ENCODE measurements at regions not wholly inside any gene's neighbourhood (a gene's known extent, or its start where the extent isn't known, plus 50 kb on each side); places are given as distances from the start of the nearest gene placed in this dataset.
"Not testable (repeated sequence)": the region's sequence is repeated elsewhere in the genome, so short reads cannot be mapped to it uniquely, and the experiment has no call there.

DNA sequence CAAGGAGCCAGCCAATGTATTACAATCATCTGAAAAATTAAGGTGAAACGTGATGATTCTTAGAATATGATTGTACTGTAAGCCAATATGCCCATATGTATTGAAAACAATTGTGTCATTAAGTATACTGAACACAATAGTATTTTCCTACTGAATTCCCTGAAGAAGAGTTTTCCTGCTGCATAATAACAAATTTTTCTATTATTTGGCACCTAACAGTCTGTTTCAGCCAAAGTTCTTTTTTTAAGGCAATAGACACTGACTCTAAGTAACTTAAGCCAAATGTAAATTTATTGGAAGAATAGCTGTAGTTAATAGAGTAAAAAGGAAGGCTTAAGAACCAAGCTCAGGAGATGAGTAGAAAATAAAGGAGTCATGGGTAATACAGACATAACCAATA is 220.6 kb downstream of the PPP4R3C start:
- no peaks in the 10 kb centered on the region for H3K27me3 Mint-ChIP-seq
- no peaks in the 10 kb centered on the region for H3K4me1 Mint-ChIP-seq (ENCODE audit: low read depth in 2 of 2)
- H3K4me3 Mint-ChIP-seq, result no peak overlapping the region
- ATAC-seq (no peak), DNase-seq (ENCODE audit: low spot score) (no peak)
- peaks cover 6% of the 10 kb centered on the region for H3K36me3 Mint-ChIP-seq
- no peak overlapping the region for H3K27ac Mint-ChIP-seq
- H3K9me3 Mint-ChIP-seq, result peaks cover 19% of the 10 kb centered on the region

DNA sequence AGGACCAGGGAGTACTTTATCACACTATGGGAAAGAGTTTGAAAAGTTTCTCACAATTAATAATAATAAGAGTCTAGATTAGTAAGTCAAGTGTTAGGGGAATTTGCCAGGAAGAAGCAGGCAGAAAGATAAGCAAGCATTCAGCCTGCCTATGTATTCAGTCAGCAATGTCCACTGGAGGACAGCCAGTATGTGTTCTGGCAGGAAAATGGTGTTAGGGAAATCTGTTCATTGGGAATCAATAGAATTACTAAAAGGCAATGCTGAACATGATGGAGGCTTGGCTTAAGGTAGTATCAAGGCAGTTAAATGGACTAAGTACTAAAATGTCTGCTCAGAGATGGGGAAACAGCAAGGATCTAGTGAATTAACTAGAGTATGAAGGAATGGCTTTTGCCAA is 221.2 kb downstream of the PPP4R3C start:
- H3K9me3 Mint-ChIP-seq, result peaks cover 19% of the 10 kb centered on the region
- H3K36me3 Mint-ChIP-seq, result peaks cover 6% of the 10 kb centered on the region
- H3K27me3 Mint-ChIP-seq, result no peaks in the 10 kb centered on the region
- DNase-seq (ENCODE audit: low spot score), result no peak
- H3K4me1 Mint-ChIP-seq (ENCODE audit: low read depth in 2 of 2), result no peaks in the 10 kb centered on the region
- no peak overlapping the region for H3K4me3 Mint-ChIP-seq
- ATAC-seq, result no peak
- H3K27ac Mint-ChIP-seq, result no peak overlapping the region

DNA sequence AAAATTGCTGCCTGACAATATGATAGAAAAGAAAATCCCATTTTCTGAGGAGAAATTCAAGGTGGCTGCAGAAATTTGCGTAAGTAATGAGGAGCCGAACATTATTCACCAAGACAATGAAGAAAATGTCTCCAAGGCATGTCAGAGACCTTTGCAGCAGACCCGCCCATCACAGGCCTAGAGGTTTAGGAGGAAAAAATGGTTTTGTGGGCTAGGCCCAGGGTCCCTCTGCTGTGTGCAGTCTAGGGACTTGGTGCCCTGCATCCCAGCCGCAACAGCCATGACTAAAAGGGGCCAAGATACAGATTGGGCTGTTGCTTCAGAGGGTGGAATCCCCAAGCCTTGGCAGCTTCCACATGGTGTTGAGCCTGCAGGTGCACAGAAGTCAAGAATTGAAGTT is 223.1 kb downstream of the PPP4R3C start:
- DNase-seq (ENCODE audit: low spot score); H3K27me3 Mint-ChIP-seq; H3K4me3 Mint-ChIP-seq; H3K36me3 Mint-ChIP-seq; ATAC-seq; H3K27ac Mint-ChIP-seq; H3K4me1 Mint-ChIP-seq (ENCODE audit: low read depth in 2 of 2): not testable (repeated sequence)
- peaks cover 19% of the 10 kb centered on the region for H3K9me3 Mint-ChIP-seq

DNA sequence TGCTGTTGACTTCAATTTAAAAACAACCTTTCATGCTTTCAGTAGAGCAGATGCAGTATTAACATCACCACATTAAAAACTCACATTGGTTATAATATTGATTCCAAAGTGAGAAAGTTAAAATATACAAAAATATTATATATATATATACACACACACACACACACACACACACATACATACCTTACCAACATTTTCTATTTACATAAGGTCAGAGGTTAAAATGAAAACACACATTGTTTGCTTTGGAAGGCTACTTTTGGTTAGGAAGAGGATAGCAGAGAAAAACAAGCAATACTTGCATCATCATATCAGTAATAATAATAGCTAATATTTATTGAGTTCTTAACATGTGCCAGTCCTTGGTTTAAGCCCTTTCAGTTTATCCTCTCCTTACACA is 226.5 kb downstream of the PPP4R3C start:
- no peaks in the 10 kb centered on the region for H3K27me3 Mint-ChIP-seq
- H3K36me3 Mint-ChIP-seq, result peaks cover 6% of the 10 kb centered on the region
- no peak overlapping the region for H3K4me3 Mint-ChIP-seq
- H3K9me3 Mint-ChIP-seq, result peaks cover 16% of the 10 kb centered on the region
- no peak overlapping the region for H3K27ac Mint-ChIP-seq
- DNase-seq (ENCODE audit: low spot score) (no peak), ATAC-seq (no peak)
- H3K4me1 Mint-ChIP-seq (ENCODE audit: low read depth in 2 of 2), result no peaks in the 10 kb centered on the region

DNA sequence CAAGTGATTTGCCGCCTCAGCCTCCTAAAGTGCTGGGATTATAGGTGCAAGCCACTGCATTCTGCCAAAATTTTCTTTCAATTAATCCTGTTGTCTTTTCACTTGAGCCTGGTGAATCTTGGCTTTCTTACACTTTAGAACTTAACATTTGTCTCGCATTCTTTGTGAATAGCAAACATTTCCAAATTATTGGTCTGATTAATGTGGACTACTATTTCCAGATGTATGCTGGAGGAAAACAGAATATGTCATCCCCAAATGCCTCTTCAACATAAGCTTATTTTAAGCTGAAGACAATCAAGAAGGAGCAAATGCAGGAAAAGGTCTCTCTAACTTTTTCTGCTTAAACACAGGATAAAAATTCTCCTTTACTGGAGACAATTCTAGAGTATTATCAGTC is 233.4 kb downstream of the PPP4R3C start:
- Mint-ChIP-seq H3K9me3 (no peaks in the 10 kb centered on the region), H3K4me3 (no peak overlapping the region), H3K27me3 (no peaks in the 10 kb centered on the region), H3K36me3 (no peaks in the 10 kb centered on the region), H3K4me1 (ENCODE audit: low read depth in 2 of 2) (no peaks in the 10 kb centered on the region), H3K27ac (no peak overlapping the region)
- no peak for DNase-seq (ENCODE audit: low spot score)
- no peak for ATAC-seq

DNA sequence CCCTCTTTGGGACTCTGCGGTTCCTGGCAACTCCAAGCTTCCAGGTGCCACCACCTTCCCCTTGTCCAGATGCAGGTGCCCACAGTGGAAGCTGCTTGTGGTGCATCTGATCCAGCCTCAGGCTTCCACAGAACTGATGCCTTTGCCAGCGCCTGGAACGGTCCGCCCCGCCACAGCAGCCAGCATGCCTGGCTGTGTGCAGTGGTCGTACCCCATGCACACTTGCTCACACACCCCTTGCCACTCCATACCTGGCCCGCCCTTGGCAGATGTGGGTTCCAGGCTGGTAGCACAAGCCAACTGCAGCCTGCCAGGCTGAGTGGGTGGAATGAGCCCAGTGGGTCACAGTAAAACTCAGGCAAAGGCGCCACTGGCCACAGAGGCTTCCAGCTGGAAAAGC is 240.5 kb downstream of the PPP4R3C start:
- Mint-ChIP-seq H3K36me3 (no peaks in the 10 kb centered on the region), H3K27ac (no peak overlapping the region), H3K4me1 (ENCODE audit: low read depth in 2 of 2) (no peaks in the 10 kb centered on the region), H3K4me3 (no peak overlapping the region), H3K9me3 (no peaks in the 10 kb centered on the region), H3K27me3 (no peaks in the 10 kb centered on the region)
- ATAC-seq (no peak), DNase-seq (ENCODE audit: low spot score) (no peak)

DNA sequence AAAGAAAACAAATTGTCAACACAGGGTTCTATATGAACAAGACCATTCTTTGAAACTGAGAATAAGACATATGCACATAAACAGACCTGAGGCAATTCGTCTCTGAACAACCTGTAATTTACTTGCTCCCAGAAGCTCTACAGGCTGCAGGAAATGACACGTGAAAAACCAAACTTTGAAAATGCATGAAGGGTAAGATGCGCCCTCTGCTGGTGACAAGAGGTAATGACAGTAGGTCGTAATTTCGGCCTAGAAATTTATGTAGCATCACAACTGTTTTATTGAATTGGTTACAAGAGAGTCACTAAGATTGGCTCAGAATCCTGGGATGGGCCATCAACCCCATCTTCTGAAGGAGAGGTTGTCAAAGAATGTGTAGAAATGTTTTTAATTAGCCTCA is 276.5 kb downstream of the PPP4R3C start:
- no peak for DNase-seq (ENCODE audit: low spot score)
- no peaks in the 10 kb centered on the region for H3K27me3 Mint-ChIP-seq
- H3K9me3 Mint-ChIP-seq, result no peaks in the 10 kb centered on the region
- H3K4me1 Mint-ChIP-seq (ENCODE audit: low read depth in 2 of 2), result no peaks in the 10 kb centered on the region
- no peak overlapping the region for H3K27ac Mint-ChIP-seq
- H3K4me3 Mint-ChIP-seq, result no peak overlapping the region
- ATAC-seq, result no peak
- H3K36me3 Mint-ChIP-seq, result no peaks in the 10 kb centered on the region

DNA sequence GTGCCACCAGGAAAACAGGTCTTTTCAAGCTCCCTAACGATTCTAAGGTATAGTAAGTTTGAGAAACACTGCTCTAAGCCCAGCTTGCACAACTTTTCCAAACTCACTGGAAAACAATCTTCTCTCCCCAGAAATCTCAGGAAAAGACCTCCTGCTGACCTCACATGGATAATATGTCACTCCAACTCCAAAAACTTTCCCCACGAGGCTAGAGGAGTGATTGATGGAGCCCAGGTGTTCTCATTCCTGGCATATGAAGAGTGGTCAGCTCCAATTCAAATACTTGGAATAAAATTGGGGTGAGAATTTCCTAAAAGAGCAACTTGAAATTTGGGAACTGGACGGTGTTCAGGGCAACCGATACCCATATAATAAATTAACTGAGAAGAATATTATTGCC is 299.9 kb downstream of the PPP4R3C start:
- Mint-ChIP-seq H3K4me1 (ENCODE audit: low read depth in 2 of 2) (no peaks in the 10 kb centered on the region), H3K36me3 (no peaks in the 10 kb centered on the region), H3K9me3 (no peaks in the 10 kb centered on the region), H3K27me3 (no peaks in the 10 kb centered on the region), H3K4me3 (no peak overlapping the region), H3K27ac (no peak overlapping the region)
- DNase-seq (ENCODE audit: low spot score), result no peak
- no peak for ATAC-seq

DNA sequence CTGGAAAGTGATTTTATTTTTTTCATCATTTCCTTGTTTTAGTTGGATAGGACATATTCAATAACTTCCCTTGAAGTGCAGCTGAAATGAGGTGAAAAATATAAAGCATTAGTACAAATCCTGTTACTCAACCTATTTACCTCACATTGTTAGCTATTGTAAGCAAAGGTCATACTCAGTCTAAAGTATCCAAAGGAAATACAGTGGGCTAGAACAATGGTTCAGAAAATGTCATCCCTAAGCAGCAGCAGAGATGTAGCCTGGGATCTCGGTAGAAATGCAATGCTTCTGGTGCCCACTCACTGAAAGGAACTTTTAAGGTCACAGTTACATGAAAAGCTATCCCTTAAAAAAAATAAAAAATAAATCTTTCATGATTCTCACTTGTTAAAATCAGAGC is 300.6 kb downstream of the PPP4R3C start:
- H3K4me3 Mint-ChIP-seq, result no peak overlapping the region
- DNase-seq (ENCODE audit: low spot score) (no peak), ATAC-seq (no peak)
- H3K36me3 Mint-ChIP-seq, result no peaks in the 10 kb centered on the region
- H3K27me3 Mint-ChIP-seq, result no peaks in the 10 kb centered on the region
- H3K4me1 Mint-ChIP-seq (ENCODE audit: low read depth in 2 of 2), result no peaks in the 10 kb centered on the region
- no peak overlapping the region for H3K27ac Mint-ChIP-seq
- H3K9me3 Mint-ChIP-seq, result no peaks in the 10 kb centered on the region

DNA sequence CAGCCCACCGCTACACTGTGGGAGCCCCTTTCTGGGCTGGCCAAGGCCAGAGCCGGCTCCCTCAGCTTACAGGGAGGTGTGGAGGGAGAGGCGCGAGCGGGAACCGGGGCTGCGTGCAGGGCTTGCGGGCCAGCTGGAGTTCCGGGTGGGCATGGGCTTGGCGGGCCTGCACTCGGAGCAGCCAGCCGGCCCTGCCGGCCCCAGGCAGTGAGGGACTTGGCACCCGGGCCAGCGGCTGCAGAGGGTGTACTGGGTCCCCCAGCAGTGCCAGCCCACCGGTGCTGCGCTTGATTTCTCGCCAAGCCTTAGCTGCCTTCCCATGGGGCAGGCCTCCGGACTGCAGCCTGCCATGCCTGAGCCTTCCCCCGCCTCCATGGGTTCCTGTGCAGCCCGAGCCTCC is 306.2 kb downstream of the PPP4R3C start:
- not testable (repeated sequence) for DNase-seq (ENCODE audit: low spot score); H3K4me1 Mint-ChIP-seq (ENCODE audit: low read depth in 2 of 2); H3K27me3 Mint-ChIP-seq; H3K27ac Mint-ChIP-seq; H3K9me3 Mint-ChIP-seq; H3K36me3 Mint-ChIP-seq; ATAC-seq; H3K4me3 Mint-ChIP-seq

DNA sequence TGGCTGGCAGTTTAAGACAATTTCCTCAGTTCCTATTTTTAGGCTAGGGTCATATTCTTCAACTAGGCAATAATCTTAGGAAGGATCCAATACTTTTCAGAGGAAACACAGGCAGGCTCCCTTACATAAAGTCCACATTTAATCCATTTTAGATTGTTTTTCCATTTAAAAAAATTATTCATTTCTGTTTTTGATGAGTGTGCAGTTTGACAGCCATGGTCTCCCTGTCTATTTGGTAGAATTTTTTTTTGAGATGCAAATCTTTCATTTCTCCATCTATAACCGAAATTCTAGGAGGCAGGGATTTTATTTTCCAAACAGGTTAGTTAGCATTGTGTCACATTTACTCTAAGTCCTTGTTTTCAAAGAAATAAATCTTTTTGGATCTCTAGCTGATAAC is 326.8 kb downstream of the PPP4R3C start:
- H3K4me3 Mint-ChIP-seq, result no peak overlapping the region
- DNase-seq (ENCODE audit: low spot score) (no peak), ATAC-seq (no peak)
- no peaks in the 10 kb centered on the region for H3K4me1 Mint-ChIP-seq (ENCODE audit: low read depth in 2 of 2)
- no peaks in the 10 kb centered on the region for H3K36me3 Mint-ChIP-seq
- peaks cover 1% of the 10 kb centered on the region for H3K9me3 Mint-ChIP-seq
- H3K27me3 Mint-ChIP-seq, result no peaks in the 10 kb centered on the region
- no peak overlapping the region for H3K27ac Mint-ChIP-seq

DNA sequence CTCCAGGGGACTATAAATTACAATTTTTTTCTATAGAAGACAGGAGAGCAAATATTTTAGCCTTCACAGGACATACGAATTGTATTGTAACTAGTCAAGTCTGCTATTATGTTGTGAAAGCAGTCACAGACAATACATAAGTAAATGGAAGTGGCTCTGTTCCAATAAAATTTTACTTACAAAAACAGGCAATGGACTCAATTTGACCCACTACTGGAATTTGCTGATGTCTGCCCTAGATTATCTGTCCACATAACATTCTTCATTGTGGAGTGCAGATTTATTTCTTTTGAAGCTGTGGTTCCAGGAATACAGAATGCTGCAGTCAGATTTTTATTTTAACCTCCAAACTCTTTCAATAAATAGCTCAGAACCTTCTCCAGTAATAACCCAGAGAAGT is 330.3 kb downstream of the PPP4R3C start:
- ATAC-seq (no peak), DNase-seq (ENCODE audit: low spot score) (no peak)
- no peaks in the 10 kb centered on the region for H3K36me3 Mint-ChIP-seq
- no peak overlapping the region for H3K27ac Mint-ChIP-seq
- no peaks in the 10 kb centered on the region for H3K4me1 Mint-ChIP-seq (ENCODE audit: low read depth in 2 of 2)
- no peaks in the 10 kb centered on the region for H3K27me3 Mint-ChIP-seq
- H3K4me3 Mint-ChIP-seq, result no peak overlapping the region
- peaks cover 4% of the 10 kb centered on the region for H3K9me3 Mint-ChIP-seq

DNA sequence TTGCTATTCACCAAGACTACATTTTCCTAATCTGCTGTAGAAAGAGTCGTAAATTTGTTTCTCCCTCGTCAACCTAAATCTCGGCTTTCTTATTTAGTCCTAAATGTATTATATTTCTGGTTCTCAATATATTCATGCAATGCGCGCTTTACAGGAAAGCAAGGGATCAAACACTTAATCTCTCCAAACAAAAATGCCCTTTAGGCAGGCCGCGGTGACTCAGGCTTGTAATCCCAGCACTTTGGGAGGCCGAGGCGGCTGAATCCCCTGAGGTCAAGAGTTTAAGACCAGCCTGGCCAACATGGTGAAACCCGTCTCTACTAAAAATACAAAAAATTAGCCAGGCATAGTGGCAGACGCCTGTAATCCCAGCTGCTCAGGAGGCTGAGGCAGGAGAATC is 376.0 kb downstream of the PPP4R3C start:
- ATAC-seq; H3K27ac Mint-ChIP-seq; H3K4me3 Mint-ChIP-seq; DNase-seq (ENCODE audit: low spot score); H3K9me3 Mint-ChIP-seq; H3K27me3 Mint-ChIP-seq; H3K36me3 Mint-ChIP-seq; H3K4me1 Mint-ChIP-seq (ENCODE audit: low read depth in 2 of 2): not testable (repeated sequence)

DNA sequence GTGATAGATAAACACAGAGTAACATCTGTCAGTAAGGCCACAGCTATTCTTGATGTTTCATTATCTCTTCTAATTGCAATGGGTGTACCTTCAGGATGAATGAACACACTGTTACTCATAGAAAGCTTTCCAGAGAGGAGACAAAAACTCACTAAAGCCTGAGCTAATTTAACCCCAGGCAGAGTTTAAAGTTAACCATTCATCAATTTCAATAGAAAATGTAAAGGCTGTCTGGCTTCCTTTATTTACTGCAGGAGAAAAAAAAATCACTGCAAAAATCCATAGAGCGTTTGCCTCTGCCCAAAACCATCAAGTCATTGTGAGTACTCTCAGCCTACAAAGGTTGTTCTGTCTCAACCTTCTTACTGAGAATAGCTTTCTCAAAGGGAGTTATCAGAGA is 376.9 kb downstream of the PPP4R3C start:
- Mint-ChIP-seq H3K9me3 (no peaks in the 10 kb centered on the region), H3K27me3 (no peaks in the 10 kb centered on the region), H3K4me3 (no peak overlapping the region), H3K4me1 (ENCODE audit: low read depth in 2 of 2) (no peaks in the 10 kb centered on the region), H3K27ac (no peak overlapping the region), H3K36me3 (no peaks in the 10 kb centered on the region)
- DNase-seq (ENCODE audit: low spot score) (no peak), ATAC-seq (no peak)

DNA sequence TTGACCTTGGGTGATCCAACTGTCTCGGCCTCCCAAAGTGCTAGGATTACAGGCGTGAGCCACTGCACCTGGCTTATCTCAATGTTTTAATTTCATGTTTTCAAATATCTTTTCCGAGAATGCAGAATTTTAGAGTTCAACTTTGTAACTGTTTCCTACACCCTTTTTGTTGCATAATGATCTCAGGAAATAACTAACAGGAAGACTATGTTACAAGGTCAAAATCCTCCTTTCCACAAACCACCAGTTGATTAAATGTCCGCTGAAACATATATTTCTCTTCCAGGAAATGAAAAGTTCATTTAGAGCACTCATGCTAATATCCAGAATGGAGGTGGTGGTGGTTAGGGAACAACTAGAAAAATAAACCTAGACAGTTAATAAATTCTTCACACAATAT is 377.8 kb downstream of the PPP4R3C start:
- Mint-ChIP-seq H3K9me3 (no peaks in the 10 kb centered on the region), H3K4me1 (ENCODE audit: low read depth in 2 of 2) (no peaks in the 10 kb centered on the region), H3K36me3 (no peaks in the 10 kb centered on the region), H3K4me3 (no peak overlapping the region), H3K27me3 (no peaks in the 10 kb centered on the region), H3K27ac (no peak overlapping the region)
- no peak for DNase-seq (ENCODE audit: low spot score)
- ATAC-seq, result no peak

DNA sequence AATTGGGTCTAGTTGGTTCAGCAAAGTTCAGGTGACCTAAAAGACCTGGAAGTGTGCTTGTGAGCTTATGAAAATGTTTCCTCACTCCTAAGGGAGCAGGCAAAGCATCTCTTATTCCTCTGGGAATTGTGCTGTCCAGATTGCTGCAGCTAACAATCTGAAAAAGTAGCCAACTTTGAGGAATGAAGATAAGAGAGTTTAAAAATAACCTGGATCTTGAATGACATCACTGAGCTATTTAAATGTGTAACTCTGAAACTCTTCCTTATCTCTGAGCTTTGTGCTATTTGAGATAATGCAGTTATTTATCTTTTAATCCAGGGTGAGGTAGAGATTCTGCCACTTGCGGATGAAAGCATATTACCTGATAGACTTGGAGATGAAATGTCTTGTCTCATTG is 384.8 kb downstream of the PPP4R3C start:
- Mint-ChIP-seq H3K36me3 (no peaks in the 10 kb centered on the region), H3K4me1 (ENCODE audit: low read depth in 2 of 2) (no peaks in the 10 kb centered on the region), H3K9me3 (no peaks in the 10 kb centered on the region), H3K27ac (no peak overlapping the region), H3K27me3 (no peaks in the 10 kb centered on the region), H3K4me3 (no peak overlapping the region)
- DNase-seq (ENCODE audit: low spot score), result no peak
- no peak for ATAC-seq

Data from natural killer cell treated with Interleukin-12 subunit alpha and Interleukin-12 subunit beta and Interleukin-15 and Interleukin-18, amount 100 ng/mL, for 72 hours (primary cell).